HUDEP-2 (cell line): ENCODE measurements at regions not wholly inside any gene's neighbourhood (a gene's known extent, or its start where the extent isn't known, plus 50 kb on each side); places are given as distances from the start of the nearest gene placed in this dataset.
"Not testable (repeated sequence)": the region's sequence is repeated elsewhere in the genome, so short reads cannot be mapped to it uniquely, and the experiment has no call there.

ENCODE experiments used
- DNase-seq, 76 experiments: peaks; one replicate each; lab custom pipeline; 2025; ENCODE audit not compliant: unreplicated experiment in 76 of 76; lab: John Stamatoyannopoulos, UW

- no peak for DNase-seq
These were observed 420.8 kb downstream of the FUT8 start for GRCh38 chr14:65833267-65833880.

GRCh38 chr14:65834051-65834450 is 421.5 kb downstream of the FUT8 start:
- no peak for DNase-seq

GRCh38 chr14:65834812-65835211 is 422.3 kb downstream of the FUT8 start:
- DNase-seq, result no peak

DNA sequence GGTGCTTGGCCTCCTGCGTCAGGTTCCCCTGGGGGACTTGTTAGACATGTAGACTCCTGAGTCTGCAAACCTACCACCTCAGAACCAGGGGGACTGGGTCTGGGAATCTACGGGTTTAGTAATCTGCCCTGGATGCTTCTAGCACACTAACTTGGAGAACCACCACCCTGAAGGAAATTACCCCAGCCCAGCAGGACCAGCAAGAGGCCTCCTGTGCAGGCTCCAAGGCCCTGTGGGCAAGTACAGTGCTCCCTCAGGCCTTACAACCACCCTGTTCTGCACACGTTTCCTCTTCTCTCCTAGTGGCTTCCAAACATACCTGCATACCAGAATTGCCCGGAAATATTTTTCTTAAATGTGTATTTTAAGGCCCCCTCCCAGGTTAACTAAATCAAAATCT is 423.0 kb downstream of the FUT8 start:
- no peak for DNase-seq

- DNase-seq, result no peak
These were observed 426.0 kb downstream of the FUT8 start for GRCh38 chr14:65838565-65838964.

GRCh38 chr14:65840118-65840751 is 427.7 kb downstream of the FUT8 start:
- DNase-seq, result peak in 3 of 76 experiments; percentile 4 to 16 (median 11)

DNA sequence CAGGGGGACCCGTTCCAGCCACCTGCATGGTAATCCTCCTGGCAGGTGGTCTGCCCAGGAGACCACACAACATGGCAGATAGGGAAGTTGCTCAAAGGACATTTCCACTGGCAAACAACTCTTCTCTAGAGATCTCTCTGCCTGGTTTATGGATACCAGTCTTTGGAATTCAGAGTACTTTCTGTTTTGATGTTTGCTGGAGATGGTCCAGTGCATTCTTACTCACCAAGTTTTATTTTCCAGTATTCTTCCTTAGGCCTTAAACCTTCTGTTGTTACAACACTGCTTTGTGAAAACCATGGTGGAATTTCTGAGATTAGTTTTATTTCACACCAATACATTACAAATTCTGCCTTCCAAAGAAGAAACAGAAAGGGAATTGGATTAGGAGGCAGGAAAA is 428.3 kb downstream of the FUT8 start:
- no peak for DNase-seq

- DNase-seq, result no peak
These were observed 433.8 kb downstream of the FUT8 start for GRCh38 chr14:65846196-65846868.

DNA sequence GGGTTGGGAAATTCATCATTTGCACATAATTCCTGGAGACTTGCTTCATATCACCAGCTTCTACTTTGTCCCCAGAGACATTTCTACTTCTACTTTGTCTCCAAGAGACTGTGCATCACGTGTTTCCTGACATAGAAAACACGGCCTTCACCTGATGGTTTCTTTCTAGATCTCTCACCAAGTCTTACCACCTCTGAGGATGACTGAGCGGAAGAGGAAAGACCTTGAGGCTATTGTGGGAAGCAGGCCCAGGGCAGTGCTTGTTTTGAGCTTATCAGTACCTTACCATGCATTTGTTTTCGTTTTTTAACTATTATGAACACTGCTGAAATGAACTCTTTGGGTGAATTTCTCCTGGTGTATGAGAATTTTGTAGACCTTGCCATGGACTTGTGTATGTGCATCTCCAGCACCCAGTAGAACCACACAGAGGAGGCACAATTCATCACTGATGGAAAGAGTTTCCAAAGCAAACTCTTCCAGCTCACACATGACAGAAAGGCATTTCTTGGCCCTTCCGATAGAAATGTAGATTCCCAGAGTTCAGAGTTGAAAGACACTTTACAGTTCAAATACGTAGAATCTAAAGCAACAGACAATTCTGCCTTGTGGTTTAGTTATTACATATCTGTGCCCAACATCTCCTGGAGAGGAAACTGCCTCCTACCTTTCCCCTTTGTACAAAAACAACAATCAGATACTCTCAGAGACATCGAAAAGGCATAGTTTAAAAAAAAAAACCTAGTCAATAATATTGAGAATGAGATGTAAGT is 434.7 kb downstream of the FUT8 start:
- DNase-seq, result no peak

DNA sequence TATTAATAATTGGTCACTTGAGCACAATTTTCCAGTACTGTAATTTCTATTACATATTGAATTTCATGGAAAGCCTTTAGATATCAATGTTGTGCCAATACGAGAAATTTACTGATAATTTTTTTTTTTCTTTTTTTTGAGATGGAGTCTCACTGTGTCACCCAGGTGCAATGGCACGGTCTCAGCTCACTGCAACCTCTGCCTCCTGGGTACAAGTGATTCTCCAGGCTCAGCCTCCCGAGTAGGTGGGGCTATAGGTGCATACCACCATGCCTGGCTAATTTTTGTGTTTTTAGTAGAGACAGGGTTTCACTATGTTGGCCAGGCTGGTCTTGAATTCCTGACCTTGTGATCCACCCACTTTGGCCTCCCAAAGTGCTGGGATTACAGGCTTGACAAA is 435.4 kb downstream of the FUT8 start:
- not testable (repeated sequence) for DNase-seq

DNA sequence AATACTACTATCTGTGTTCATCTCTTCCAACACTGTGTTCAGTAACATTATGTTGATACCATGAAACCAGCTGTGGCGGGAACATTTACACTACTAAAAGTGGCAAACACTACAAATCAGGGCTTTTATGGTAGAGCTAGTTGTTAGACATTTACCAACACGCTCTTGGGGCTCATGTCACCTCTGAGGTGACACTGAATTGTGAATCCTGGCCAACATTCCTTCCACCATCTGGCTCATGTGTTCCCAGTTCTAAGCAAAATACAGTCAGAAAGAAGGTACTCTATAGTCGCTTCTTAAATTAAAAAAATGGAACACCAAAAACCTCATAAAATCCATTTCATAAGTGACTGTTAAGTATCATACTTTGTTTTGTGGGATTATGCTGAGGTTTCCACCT is 436.6 kb downstream of the FUT8 start:
- DNase-seq, result no peak

DNA sequence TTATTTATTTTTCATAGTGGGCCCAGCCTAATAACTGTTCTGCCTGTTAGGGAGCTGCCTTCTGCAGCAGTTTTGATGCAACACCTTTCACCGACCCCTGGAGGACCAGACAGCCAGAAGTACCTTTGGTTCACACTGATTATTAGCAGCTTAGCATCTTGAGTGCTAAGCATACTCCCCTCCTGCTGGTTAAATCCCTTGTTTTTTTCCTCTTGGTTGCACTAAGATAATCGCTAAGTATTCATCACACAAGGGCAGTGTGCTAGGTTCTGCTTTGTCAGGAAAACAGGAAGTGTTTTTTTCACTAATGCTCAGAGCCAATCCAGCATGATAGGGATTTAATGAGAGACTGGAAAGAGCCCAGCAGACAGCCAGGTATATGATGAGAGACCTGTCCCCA is 437.0 kb downstream of the FUT8 start:
- no peak for DNase-seq

DNA sequence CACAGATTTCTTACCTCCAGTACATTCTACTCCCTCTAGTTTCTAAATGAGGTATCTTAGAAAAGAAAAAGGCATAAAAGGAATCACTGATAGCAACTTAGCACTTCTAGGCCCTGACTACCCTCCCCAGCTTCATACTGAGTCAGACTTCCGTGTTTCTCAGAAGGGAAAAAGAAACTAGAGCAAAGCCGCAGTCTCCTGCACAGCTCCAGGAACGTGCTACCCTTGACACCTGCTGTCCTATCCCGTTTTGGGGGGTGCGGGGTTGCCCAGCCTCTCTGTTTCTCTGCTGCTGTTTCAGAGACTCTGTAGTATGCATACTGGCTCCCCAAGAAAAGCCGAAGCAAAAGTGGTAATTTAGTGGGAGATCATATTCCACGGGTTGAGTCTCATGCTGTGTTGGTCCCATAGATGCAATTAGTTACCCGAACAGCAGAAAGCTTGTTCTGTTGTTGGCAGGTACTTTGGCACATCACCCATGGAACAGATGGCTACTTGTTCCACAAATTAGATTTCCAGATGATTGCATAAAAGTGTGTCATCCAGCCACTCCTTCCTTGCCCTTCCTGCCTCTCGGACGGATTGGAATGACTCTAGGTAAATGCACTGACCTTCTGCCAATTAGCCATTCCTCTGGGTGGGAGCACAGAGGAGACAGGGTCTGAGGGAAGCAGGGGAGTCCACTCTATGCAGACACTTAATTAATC is 438.1 kb downstream of the FUT8 start:
- DNase-seq, result no peak

- no peak for DNase-seq
These were observed 440.2 kb downstream of the FUT8 start for GRCh38 chr14:65852689-65853088.

DNA sequence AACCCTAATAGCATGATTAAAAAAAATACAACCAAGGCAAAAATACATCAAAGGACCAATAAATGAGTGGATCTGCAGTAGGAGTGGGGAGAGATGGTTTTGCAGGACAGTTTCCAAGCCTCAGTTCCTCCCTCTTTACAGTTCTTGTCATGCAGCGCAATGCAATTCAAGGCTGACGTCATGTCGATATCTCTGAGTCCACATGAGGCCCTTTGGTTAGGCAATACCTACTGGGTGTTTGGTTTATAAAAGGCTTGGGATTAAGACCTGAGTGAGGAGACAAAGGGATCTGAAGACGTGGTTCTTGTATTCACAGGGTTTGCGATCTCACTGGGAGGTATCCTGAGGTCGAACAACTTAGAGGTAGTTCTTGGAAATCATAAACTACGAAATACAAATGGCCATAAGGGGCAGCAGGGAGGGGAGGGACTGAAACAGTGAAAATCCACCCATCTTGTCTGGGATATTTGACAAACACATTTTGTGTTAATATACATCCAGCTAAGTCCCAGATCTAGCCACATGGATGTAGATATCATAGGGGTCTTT is 441.0 kb downstream of the FUT8 start:
- DNase-seq, result no peak

DNA sequence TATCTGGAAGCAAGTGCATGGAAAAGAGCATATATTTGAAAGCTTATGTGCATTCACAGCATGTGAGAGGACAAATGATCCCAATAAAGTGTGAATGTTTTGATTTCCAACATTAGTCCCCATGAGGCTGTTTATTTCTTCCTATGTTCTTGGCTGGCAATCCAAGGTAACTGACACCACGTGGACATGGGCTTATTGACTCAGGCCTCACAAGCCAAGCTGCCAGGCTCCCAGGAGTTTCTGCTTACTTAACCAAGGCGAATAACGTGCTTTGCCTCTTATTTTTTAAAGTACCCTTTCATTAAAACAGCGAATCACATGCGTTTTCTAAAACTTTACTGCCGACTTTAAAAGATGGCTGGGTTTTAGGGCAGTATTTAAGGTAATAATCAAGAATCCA is 441.7 kb downstream of the FUT8 start:
- DNase-seq, result no peak

DNA sequence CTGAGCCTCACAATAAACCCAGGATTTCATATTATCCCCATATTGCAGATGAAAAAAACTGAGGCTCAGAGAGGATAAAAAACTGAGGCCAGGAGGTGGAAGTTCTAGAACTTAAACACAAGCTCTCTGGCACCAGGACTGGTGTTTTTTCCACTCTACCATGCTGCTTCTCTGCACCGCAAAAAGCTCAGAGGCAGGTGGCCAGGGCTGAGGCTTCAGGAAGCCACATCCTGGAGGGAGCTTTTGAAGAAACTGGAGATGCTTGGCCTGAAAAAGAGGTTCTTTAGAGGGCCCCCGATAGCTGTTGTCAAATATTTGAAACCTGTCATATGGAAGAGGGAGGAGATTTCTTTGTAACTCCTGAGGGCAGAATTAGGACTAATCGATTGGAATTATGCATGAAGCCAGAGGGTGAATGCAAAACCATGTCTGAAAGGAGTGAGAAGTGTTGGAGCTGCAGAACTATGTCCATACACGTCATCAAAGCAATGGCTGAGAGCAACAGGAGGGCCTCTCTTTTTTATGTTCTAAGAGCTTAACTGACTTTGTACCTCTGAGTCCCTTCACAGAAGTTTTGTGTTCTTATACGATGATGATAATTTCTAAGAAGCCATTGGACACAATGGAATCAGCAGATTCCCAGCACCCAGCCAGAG is 448.6 kb downstream of the FUT8 start:
- no peak for DNase-seq

GRCh38 chr14:65864549-65864948 is 452.0 kb downstream of the FUT8 start:
- no peak for DNase-seq

- DNase-seq, result no peak
These were observed 452.5 kb downstream of the FUT8 start for GRCh38 chr14:65864984-65865383.

DNA sequence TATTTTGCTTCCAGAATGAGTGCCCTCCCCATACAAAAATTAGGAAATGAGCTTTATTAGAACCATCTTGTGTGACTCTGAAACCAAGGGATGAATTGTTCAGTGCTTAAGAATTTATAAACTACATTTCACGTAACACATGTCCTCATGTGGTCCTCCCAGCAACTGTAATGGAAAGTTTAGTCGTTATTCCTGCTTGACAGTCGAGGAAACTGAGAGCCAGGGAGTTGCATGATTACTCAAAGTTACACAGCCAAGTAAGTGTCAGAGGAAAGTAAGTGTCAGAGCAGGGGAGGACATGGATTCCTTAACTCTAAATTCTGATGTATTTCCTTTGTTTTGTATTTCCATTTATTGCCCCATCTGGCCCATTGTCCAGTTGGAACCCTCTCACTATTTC is 453.9 kb downstream of the FUT8 start:
- no peak for DNase-seq
